OCI-LY3 (cell line): ENCODE measurements at regions not wholly inside any gene's neighbourhood (a gene's known extent, or its start where the extent isn't known, plus 50 kb on each side); places are given as distances from the start of the nearest gene placed in this dataset.

ENCODE experiments used
- EZH2phosphoT487 ChIP-seq: fragments of 200-600 bp; shearing (Covaris generic); IDR thresholded peaks from 2 replicates; pipeline ENCODE4 v1.6.1; 2018; ENCODE audit warnings: antibody characterized with exemption, mixed run types, low read depth
- TF ChIP-seq, protein P1 (sequence below): fragments of 200-600, 300-600 bp; sonication (generic); IDR thresholded peaks from 2 replicates; pipeline ENCODE4 v1.5.1; 2014; ENCODE audit warnings: antibody characterized with exemption, low read length, low read depth

DNA sequence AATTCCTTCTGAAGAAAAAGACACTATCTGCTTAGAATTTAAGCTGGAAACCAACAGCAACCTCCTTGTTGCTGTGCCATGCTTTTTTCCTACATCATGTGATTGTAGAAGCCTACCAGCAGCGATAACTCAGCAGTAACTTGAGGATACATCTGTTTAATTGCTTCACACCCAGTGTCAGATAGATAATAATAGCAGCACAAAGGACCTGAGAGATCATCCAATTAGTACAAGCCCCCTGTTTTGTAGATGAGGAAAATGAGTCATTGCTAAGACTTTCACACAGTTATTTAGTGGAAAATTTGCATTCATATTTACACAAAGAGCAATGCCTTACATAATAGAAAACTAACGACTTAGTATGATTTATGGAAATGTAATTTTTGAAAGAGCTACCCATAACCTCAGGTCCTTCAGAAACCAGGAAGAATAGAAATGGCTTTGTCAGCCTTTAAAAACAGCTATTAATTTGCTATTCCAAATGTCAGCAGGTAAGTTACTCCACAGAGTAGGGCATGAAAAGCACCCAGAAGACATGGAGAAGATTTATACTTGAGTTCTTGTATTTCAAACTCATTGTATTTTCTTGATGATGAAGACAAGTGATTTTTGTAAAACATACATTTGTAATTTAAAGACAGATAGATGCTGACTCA lies 93.7 kb upstream of the SGCG start:
- TF ChIP-seq, protein P1, sequence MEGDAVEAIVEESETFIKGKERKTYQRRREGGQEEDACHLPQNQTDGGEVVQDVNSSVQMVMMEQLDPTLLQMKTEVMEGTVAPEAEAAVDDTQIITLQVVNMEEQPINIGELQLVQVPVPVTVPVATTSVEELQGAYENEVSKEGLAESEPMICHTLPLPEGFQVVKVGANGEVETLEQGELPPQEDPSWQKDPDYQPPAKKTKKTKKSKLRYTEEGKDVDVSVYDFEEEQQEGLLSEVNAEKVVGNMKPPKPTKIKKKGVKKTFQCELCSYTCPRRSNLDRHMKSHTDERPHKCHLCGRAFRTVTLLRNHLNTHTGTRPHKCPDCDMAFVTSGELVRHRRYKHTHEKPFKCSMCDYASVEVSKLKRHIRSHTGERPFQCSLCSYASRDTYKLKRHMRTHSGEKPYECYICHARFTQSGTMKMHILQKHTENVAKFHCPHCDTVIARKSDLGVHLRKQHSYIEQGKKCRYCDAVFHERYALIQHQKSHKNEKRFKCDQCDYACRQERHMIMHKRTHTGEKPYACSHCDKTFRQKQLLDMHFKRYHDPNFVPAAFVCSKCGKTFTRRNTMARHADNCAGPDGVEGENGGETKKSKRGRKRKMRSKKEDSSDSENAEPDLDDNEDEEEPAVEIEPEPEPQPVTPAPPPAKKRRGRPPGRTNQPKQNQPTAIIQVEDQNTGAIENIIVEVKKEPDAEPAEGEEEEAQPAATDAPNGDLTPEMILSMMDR = no peak
- TF ChIP-seq EZH2phosphoT487 = no peak
